WTC11 (cell line): ENCODE measurements at regions not wholly inside any gene's neighbourhood (a gene's known extent, or its start where the extent isn't known, plus 50 kb on each side); places are given as distances from the start of the nearest gene placed in this dataset.

Experiments
- ATAC-seq: fragments of 200-7000 bp; cut with Tn5 transposase; 2 replicates; pipeline ENCODE4 v1.10.0; 2021; ENCODE audit warnings: mild to moderate bottlenecking, moderate library complexity
- CTCF ChIA-PET: fragments of 300-600 bp; sonication (Branson Sonifier 250); formaldehyde crosslinking; loops from one replicate; lab custom pipeline; 2021; ENCODE audit warnings: antibody characterized with exemption; lab: Charles Lee
- POLR2A ChIA-PET: fragments of 350-600 bp; sonication (Branson Sonifier 250); formaldehyde crosslinking; loops from one replicate; lab custom pipeline; 2021; ENCODE audit warnings: antibody characterized with exemption; lab: Charles Lee
- DNase-seq: peaks from one replicate; pipeline ENCODE4 v3.0.0; 2021; ENCODE audit warnings: low spot score
- H3K27ac Mint-ChIP-seq: 2 replicates; pipeline ENCODE4 v1.8.0; 2021; ENCODE audit warnings: mixed read lengths
- H3K27me3 Mint-ChIP-seq: 2 replicates; pipeline ENCODE4 v1.8.0; 2021; ENCODE audit warnings: low read depth, mild to moderate bottlenecking, moderate library complexity, mixed read lengths
- H3K36me3 Mint-ChIP-seq: 2 replicates; pipeline ENCODE4 v1.8.0; 2021; ENCODE audit warnings: mixed read lengths
- H3K4me1 Mint-ChIP-seq: 2 replicates; pipeline ENCODE4 v1.8.0; 2022; ENCODE audit warnings: mixed read lengths
- H3K4me3 Mint-ChIP-seq: 2 replicates; pipeline ENCODE4 v1.8.0; 2021; ENCODE audit warnings: mild to moderate bottlenecking, moderate library complexity, mixed read lengths
- H3K9me3 Mint-ChIP-seq: 2 replicates; pipeline ENCODE4 v1.8.0; 2021; ENCODE audit warnings: mixed read lengths
- ARID4B ChIP-seq: sonication (generic); formaldehyde crosslinking; IDR thresholded peaks from 2 replicates; pipeline ENCODE4 v1.8.0; 2023; ENCODE audit warnings: missing genetic modification reagents, mild to moderate bottlenecking, borderline replicate concordance
- ATF2 ChIP-seq: sonication (generic); formaldehyde crosslinking; IDR thresholded peaks from 2 replicates; pipeline ENCODE4 v1.8.1; 2022; ENCODE audit warnings: low read depth, missing genetic modification reagents, borderline replicate concordance
- CTCF ChIP-seq: fragments of 200-600 bp; IDR thresholded peaks from 2 replicates; pipeline ENCODE4 v1.8.0; 2022; ENCODE audit warnings: antibody characterized with exemption
- EMX1 ChIP-seq: fragments of 250-450 bp; sonication (Bioruptor Pico); IDR thresholded peaks from 2 replicates; pipeline ENCODE4 v1.8.0; 2021; ENCODE audit warnings: mild to moderate bottlenecking
- FOXP4 ChIP-seq: sonication (generic); formaldehyde crosslinking; IDR thresholded peaks from 2 replicates; pipeline ENCODE4 v1.8.0; 2022; ENCODE audit warnings: mild to moderate bottlenecking, missing genetic modification reagents
- IRF2 ChIP-seq: sonication (generic); formaldehyde crosslinking; IDR thresholded peaks from 2 replicates; pipeline ENCODE4 v1.8.0; 2022; ENCODE audit warnings: low read depth, missing genetic modification reagents, borderline replicate concordance
- MYBL2 ChIP-seq: sonication (generic); formaldehyde crosslinking; IDR thresholded peaks from 2 replicates; pipeline ENCODE4 v1.8.1; 2023; ENCODE audit warnings: mild to moderate bottlenecking, moderate library complexity, missing genetic modification reagents
- NFYB ChIP-seq: sonication (generic); formaldehyde crosslinking; conservative IDR thresholded peaks from 2 replicates; pipeline ENCODE4 v1.8.0; 2022; ENCODE audit warnings: low read depth, missing genetic modification reagents
- OVOL2 ChIP-seq: fragments of 250-450 bp; sonication (Bioruptor Pico); IDR thresholded peaks from 2 replicates; pipeline ENCODE4 v1.9.0; 2021; ENCODE audit warnings: mild to moderate bottlenecking, borderline replicate concordance
- STAT6 ChIP-seq: sonication (generic); formaldehyde crosslinking; conservative IDR thresholded peaks from 2 replicates; pipeline ENCODE4 v1.8.1; 2023; ENCODE audit warnings: mild to moderate bottlenecking, low read depth, missing genetic modification reagents, moderate library complexity
- ZNF317 ChIP-seq: sonication (generic); formaldehyde crosslinking; IDR thresholded peaks from 2 replicates; pipeline ENCODE4 v1.8.1; 2023; ENCODE audit warnings: low read depth, mild to moderate bottlenecking, moderate library complexity, missing genetic modification reagents, borderline replicate concordance

- no peak for TF ChIP-seq ARID4B (CRISPR knock-in tag)
- TF ChIP-seq IRF2, result no peak
- no peak for TF ChIP-seq EMX1 (CRISPR knock-in tag)
Measured at GRCh38 chr5:52342361-52342760, 445.4 kb upstream of the ITGA1 start (continued).

- POLR2A ChIA-PET, result no interaction called here
- CTCF ChIA-PET, result interaction anchor here (1.0 kb wide), 1 partner anchor 348 kb away, joined by 4 read pairs; no protein-coding TSS in a partner anchor
Measured at GRCh38 chr5:52356311-52356918, 431.3 kb upstream of the ITGA1 start.

More at GRCh38 chr5:52356311-52356918, 431.3 kb upstream of the ITGA1 start:
- H3K27ac Mint-ChIP-seq, result no peak overlapping the region
- H3K36me3 Mint-ChIP-seq, result no peaks in the 10 kb centered on the region
- no peak for ATAC-seq
- TF ChIP-seq ZNF317 (no peak), FOXP4 (CRISPR knock-in tag) (no peak), MYBL2 (no peak), ATF2 (CRISPR knock-in tag) (no peak), NFYB (CRISPR knock-in tag) (no peak), STAT6 (CRISPR knock-in tag) (no peak), OVOL2 (no peak), CTCF (peak; percentile 47; the same call in 1 of the 2 replicates)
- no peak overlapping the region for H3K4me3 Mint-ChIP-seq
- H3K27me3 Mint-ChIP-seq, result no peaks in the 10 kb centered on the region
- no peaks in the 10 kb centered on the region for H3K9me3 Mint-ChIP-seq
- no peak for DNase-seq
- H3K4me1 Mint-ChIP-seq, result no peaks in the 10 kb centered on the region
